Hematopoietic multipotent progenitor cell treated with erythropoietin and hydrocortisone succinate and interleukin-3 and kit ligand, for 17 days (in vitro differentiated cells): ENCODE measurements at regions not wholly inside any gene's neighbourhood (a gene's known extent, or its start where the extent isn't known, plus 50 kb on each side); places are given as distances from the start of the nearest gene placed in this dataset.
A peak's percentile ranks its signal among the peaks of the same experiment; 100 is the strongest.
"Not testable (repeated sequence)": the region's sequence is repeated elsewhere in the genome, so short reads cannot be mapped to it uniquely, and the experiment has no call there.

Source experiments
- DNase-seq: peaks from one replicate; pipeline ENCODE4 v3.0.0-alpha.2; 2015; ENCODE audit warnings: low spot score

- DNase-seq = no peak
Measured at GRCh38 chr3:87581240-87581639, 304.9 kb upstream of the POU1F1 start.

- DNase-seq = no peak
Measured at GRCh38 chr3:87576752-87577151, 300.4 kb upstream of the POU1F1 start.

- DNase-seq = no peak
Measured at GRCh38 chr3:87575550-87575949, 299.2 kb upstream of the POU1F1 start.

GRCh38 chr3:87568331-87568730, 291.9 kb upstream of the POU1F1 start:
- DNase-seq = no peak

GRCh38 chr3:87564438-87564837, 288.1 kb upstream of the POU1F1 start:
- DNase-seq = no peak

GRCh38 chr3:87563712-87564111, 287.3 kb upstream of the POU1F1 start:
- DNase-seq = no peak

- DNase-seq = no peak
Measured at GRCh38 chr3:87558492-87558891, 282.1 kb upstream of the POU1F1 start.

- DNase-seq = no peak
Measured at GRCh38 chr3:87555290-87555689, 278.9 kb upstream of the POU1F1 start.

- DNase-seq = no peak
Measured at GRCh38 chr3:87553058-87553457, 276.7 kb upstream of the POU1F1 start.

GRCh38 chr3:87550892-87551291, 274.5 kb upstream of the POU1F1 start:
- no peak for DNase-seq

GRCh38 chr3:87549208-87549607, 272.8 kb upstream of the POU1F1 start:
- no peak for DNase-seq

- no peak for DNase-seq
Measured at GRCh38 chr3:87548271-87548670, 271.9 kb upstream of the POU1F1 start.

GRCh38 chr3:87546216-87546615, 269.8 kb upstream of the POU1F1 start:
- DNase-seq = no peak

- not testable (repeated sequence) for DNase-seq
Measured at GRCh38 chr3:87543408-87543807, 267.0 kb upstream of the POU1F1 start.

GRCh38 chr3:87541723-87542122, 265.3 kb upstream of the POU1F1 start:
- DNase-seq = no peak

GRCh38 chr3:87538722-87539121, 262.3 kb upstream of the POU1F1 start:
- DNase-seq = not testable (repeated sequence)

- DNase-seq = no peak
Measured at GRCh38 chr3:87509401-87509800, 233.0 kb upstream of the POU1F1 start.

- no peak for DNase-seq
Measured at GRCh38 chr3:87508921-87509320, 232.5 kb upstream of the POU1F1 start.

- DNase-seq = no peak
Measured at GRCh38 chr3:87507753-87508152, 231.4 kb upstream of the POU1F1 start.

- peak; percentile 17 for DNase-seq
Measured at GRCh38 chr3:87503900-87504498, 227.6 kb upstream of the POU1F1 start.

GRCh38 chr3:87501076-87501475, 224.7 kb upstream of the POU1F1 start:
- DNase-seq = no peak

GRCh38 chr3:87498358-87499080, 222.1 kb upstream of the POU1F1 start:
- no peak for DNase-seq

GRCh38 chr3:87495938-87496337, 219.6 kb upstream of the POU1F1 start:
- no peak for DNase-seq

GRCh38 chr3:87494264-87494663, 217.9 kb upstream of the POU1F1 start:
- no peak for DNase-seq
